Activated CD4-positive, alpha-beta T cell treated with anti-CD3 and anti-CD28 coated beads, Interleukin-2, amount 50 U/mL, for 4 hours (primary cell): ENCODE measurements at regions not wholly inside any gene's neighbourhood (a gene's known extent, or its start where the extent isn't known, plus 50 kb on each side); places are given as distances from the start of the nearest gene placed in this dataset.

Source experiments
- DNase-seq, 2 experiments: peaks; one replicate each; pipeline ENCODE4 v3.0.0-alpha.2; 2020

DNA sequence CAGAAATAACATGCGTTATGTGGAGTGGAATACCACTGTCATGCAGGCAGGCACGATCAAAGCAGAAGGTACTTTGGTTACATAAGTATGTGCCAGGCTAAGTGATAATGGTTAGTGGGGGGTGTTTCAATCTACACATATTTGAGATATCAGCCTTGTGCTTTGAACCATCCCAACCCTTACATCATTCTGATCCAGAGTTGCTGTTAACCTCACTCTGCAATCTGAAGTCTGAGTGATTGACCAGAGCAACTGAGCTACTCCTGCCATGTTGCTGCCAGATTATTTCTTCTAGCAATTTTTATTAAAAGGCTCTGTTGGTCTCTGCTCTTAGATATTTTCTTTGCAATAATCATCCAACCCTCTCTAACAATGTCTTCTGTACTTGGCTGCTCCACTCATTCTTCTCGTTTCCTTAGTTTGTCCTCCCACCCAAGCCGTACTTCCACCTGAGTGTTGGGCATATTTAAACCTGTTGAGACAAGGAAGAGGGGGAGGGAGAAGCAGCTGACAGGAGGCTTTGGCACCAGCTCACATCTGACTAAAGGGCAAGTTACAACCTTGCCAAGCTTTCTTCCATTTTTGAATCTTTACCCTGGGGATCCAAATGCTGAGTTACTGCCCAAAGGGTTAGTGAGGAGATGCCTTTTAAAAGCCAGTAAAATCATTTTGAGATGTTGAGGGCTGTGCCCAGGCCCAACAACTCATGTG lies 114.1 kb upstream of the SESN3 start:
- DNase-seq: no peak

DNA sequence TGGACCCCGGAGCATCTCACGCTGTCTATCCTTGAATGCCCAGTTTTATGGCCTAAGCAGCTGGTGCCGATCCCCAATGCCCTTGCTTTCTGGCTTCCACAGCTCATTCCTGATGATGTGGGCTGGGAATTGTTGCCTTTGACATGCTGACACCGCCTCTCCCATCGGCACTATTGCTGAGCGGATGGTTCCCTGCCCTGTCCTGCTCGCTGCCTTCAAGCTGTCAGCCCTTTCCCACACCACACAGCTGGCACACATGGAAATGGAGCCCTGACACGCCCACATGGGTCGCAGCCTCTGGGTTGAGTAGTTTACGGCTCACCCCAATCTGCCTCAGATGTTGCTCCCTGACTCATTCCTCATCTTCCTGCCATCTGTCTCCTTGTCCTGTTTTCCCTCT lies 110.2 kb upstream of the SESN3 start:
- DNase-seq: no peak

DNA sequence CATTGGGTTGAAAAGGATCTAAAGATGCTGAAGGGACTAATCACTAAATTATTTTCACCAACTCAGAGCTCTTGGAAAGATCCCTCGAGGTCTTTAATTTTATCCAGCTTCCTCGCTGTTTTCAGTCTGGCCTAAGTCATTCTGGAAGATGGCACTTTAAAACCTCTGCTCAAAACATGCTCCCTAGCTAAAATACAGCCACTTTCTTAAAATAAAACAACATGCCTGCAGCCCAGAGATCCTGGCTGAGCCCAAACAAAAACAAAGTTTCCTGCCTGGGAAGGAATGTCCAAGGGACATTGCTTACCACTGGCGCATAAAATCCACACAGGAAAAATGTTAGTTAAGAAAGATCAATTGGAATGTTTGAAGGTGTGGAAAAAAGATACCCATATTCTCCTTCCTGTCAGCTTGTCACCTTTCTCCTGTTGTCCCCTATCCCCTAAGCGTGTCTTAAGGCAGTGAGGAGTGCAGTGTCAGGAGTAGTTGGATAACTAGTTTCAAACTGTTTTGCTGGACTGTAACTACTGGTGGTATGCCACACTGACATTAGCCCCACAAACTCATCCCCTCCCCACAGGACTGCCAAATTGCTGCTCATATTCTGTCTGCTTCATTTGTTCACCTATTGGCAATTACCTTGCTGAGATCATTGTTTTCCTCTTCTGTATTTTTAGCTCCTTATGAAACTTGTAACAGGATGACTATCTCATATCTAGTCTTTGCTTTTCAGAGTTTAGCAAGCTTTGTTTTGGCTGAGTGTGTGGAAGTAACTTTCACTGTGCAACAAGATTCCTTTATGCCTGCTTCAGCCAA lies 108.3 kb upstream of the SESN3 start:
- DNase-seq: no peak

DNA sequence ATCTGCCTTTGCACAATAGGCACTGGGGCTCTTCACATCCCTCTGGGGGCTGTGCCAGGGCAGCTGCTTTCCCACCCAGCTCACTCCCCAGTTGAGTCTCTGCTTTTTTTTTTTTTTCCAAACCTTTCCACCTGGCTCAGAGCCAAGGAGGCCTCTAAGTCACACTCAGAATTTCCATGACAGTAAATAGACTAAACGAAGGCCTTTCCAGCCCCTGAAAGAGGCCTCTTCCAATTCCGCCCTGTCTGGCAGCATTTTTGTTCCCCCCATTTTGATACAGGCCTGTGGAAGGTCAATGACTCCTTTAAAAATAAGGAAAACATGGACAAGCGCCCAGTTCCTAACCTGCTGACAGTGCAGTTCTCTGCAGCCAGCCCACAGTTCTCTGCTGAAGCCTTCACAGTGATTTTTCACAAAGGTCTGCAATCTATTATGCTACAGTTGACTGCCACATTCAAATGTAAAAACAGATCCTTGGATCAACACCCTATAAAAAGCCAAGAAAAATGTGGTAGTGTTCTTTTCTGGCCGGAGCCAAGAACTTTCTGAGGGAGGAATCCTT lies 107.5 kb upstream of the SESN3 start:
- no peak for DNase-seq

DNA sequence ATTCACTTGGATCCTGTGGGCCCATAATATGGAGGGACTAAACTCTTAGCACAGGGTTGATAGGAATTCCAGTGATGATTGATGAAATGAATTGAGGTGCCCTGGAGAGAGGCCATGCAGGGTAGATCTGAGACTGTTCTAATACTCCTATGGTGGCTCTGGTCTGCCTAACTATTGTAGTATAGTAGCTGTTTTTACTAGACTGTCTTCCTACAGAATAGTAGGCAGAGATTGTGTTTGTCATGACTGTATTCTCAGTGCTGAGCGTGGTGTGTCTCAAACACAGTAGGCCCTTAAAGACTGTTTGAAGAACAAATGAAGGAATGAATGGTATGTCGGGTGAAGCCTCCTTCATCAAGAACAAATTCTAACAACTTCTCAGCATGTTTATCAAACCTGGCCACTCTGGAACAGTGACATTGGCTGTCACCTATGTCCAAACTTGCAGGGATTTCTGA lies 107.0 kb upstream of the SESN3 start:
- DNase-seq: no peak

DNA sequence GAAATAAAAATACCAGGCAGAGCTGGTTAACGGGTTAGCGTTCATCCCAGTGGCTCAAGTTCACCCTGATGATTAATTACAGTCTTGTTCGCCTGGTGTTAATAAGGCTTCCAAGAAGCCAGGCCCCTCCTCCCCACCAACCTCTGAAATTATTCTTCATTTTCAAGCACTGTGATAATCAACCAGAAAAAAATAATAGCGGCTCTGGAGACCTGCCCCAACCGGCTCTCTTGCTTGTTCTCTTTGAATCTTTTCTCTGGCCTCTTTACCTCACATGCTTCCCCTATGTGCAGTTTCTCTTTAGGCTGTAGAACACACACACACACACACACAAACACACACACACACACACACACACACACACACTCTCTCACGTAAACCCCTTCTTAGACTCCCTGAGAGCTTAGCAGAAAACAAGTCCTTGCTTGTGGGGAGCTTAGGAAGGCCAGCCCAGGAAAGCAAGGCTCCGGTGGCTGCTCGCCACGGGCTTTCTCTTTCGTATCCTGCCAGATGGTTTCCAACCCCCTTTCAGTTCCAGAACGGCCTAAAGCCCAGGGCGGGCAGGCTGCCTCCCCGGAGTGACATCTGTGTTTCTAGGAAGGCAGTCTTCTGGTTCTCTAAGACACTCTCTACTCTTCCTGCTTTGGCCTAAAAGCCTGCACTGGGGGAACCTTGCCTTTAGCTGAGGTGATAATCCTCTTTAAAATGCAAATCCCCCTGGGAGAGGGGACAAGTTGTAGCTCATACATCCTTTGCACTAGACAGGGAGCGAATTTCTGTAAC lies 106.4 kb upstream of the SESN3 start:
- peak; percentile 21 to 30 for DNase-seq

DNA sequence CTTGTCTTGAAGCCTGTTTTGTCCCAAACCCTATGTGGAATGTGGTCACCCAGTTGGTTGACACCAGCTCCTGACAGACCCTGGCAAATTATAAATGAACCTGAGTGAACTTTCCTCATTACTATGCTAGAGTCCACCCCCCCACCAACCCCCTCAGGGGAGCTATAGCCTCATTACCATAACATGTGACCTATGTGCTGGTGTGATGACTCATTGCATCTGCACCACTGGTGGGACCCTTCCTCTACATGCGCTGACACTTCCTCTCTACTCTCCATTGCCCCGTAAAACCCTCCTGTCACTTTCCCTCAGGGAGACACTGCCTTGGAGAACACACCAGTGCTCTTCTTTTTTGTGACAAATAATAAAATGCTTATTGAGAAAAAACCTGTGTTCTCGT lies 105.0 kb upstream of the SESN3 start:
- no peak for DNase-seq

DNA sequence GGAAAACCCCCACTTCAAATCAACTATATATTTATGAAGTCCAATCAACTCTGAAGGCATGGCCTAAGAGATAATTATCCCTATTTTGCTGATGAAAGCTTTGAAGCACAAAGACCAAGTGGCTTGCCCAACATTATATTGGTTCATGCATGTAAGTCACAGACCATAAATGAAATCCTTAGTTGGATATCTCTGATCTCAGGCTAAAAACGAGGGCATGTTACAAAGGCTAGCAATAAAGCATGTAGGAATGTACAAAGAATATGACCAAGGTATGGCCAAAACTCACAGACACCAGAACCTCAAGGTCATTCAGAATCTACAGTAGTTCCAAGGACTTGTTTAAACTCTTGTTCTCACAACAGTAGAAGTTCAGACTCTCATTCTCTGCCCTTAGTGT lies 100.2 kb upstream of the SESN3 start:
- DNase-seq: no peak

DNA sequence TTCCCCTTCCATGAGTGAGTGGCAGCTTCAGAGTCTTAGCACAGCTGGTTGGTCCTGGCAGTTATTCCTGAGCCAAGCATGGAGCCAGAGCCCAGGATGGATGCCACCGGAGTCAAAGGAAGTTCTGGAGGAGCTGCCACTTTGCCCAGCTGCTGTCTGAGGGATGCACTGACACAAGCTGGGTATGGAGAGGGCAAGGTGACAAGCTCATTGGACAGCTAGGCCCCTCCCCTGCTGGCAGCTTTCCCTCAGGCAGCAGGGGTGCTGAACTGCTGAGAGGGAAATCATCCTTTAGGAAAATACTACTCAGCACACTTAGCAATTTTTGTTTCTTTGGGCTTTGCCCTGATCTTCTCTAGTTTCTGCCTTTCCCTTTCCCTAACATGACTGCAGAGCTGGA lies 99.3 kb upstream of the SESN3 start:
- no peak for DNase-seq

DNA sequence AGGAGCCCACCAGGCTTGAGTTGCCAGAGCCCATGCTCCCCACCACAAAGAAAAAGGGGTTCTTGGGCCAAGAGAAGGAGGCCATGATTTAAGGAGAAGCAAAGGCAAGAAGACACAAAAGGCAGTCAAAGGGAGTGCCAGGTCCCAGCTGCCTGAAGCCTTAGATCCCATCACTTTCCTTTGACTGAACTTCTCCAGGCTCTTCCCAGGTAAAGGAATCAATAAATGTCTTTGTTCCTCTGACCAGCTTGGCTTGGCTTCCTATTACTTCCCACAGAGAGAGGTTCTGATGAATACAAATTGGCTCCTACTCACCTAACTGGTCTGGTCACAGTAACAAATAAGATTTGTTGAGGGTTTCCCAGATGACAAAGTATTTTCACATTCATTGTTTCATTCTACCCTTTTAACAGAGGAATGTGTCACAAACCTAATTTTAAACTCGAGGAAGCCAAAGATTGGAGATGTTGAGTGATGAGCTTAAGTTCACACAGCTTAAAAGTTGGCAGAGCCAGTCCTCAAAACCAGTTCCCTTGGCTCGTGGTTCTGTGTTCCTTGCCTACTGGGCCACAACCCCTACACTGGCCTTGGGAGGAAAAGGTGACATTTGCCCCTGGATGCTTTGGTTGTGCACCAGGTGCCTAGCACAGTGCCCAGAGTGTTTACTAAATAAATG lies 96.4 kb upstream of the SESN3 start:
- no peak for DNase-seq

DNA sequence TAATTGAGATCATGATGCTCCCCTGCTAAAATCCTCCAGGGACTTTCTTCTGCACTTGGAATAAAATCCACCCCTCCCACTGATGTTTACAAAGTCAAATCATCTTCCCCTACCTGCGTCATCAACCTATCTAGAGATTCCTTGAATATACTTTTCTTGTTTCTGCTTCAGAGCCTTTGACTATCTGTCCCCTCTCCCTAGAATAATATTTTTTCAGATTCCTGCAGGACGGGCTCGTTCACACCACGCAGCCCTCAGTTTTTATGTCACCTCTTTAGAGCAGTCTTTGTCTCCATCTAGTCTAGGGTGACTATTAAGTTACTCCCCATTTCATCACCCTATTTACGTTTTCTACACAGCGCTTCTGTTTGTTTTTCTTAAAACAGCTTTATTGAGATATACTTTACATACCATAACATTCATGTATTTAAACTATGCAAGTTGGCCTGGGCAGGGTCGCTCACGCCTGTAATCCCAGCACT lies 94.8 kb upstream of the SESN3 start:
- no peak for DNase-seq

DNA sequence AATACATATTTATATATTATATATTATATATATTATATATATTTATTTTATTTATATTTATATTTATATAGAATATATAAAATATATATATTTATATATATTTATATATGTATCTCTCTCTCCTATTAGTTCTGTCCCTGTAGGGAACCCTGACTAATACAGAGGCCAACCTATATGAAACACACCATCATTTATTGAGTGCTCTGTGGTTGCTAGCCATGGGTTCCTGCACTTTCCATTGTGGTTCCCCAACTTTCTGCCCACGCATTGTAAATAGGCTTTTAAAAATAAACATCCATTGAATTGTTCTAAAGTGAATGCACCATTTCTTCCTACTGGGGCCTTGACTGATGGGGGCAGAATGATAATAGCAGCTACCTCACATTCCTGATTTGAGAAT lies 93.8 kb upstream of the SESN3 start:
- DNase-seq: no peak

DNA sequence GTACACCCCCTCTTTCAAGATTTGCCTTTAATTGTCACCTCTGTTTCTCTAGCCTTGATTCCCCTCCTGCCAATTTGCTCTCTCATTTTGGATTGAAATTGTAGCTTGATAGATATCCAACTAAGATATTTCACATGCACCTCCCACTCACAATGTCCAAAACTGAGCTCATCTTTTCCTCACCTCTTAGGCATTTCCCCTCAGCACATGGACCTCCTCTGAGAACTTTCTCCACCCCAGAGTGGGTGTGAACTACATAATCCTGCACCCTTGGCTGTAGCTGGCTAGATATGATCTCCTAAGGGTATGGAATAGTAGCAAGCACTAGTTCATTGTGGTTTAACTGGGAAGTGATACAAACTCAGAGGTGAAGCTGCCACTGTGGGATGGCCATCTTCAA lies 91.5 kb upstream of the SESN3 start:
- DNase-seq: no peak

DNA sequence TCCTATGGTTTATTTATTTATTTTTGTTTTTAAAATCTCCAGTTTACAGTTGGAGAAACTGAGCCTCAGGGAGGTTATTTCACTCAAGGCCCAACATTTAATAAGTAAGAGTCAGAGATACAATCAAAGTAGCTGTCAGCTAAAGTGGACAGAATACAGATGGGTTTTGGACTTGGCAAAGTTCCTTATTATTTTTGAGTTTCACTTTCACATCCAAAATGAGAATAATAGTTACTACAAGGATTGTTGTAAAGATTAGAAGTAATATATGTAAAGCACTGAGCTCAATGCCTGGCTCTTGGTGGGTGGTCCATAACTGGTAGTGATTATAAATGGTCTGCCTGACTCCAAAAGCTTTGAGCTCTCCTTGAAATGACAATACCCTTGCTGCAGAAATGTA lies 87.5 kb upstream of the SESN3 start:
- DNase-seq: no peak

DNA sequence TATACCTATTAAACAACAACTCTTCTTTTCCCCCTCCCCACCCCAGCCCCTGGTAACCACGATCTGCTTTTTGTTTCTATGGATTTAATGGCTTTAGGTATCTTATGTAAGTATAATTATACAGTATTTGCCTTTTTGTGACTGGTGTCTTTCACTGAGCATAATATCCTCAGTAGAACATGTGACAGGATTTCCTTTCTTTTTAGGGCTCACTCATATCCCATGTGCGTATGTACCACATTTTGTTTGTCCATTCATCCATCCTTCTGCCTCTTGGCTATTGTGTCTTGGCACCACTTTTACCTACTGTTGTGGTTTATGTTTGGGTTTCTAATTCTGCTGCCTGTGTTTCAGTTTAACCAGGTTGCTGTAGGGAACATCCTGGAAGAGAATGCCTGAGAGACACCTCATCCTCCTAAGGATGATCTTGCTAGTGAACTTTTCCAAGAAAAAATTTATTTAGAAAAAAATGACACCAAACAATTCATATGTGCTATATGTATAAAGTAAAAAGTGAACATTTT lies 77.6 kb upstream of the SESN3 start:
- no peak for DNase-seq

DNA sequence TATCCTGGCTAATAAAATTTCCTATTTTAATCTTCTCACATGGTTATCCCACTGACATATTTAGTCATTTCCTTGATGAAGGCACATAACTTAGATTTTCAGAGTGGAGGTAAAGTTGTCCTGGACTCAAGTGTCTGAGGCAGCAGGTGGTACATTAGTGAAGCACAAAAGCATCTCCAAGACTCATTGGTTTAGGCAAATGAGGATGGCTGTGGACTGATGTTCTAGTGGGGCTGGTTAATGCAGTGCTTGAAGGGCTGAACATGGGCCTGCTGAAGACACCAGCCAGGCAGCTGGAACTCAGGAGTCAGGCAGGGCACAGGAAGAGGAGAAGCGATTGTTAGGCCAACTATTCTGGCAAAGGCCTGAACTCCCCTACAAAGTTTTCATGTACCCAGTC lies 76.3 kb upstream of the SESN3 start:
- no peak for DNase-seq

DNA sequence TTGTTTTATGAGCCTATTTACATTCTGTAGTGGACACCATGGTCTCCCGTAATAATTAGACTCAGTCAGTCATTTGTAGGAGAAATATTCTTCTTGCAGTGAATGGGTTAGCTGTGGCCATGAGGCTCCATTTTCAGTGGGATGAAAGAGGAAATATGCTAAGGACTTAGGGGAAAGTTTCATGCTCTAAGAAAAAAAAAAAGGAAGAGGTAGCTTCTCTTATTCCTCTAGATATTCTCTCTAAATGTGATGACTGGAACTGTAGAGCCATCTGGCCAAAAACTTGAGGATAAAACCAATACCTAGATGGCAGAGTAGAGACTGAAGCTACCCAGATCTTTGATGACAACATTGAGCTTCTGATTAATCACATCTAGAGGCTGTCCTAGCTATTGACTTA lies 75.8 kb upstream of the SESN3 start:
- no peak for DNase-seq

DNA sequence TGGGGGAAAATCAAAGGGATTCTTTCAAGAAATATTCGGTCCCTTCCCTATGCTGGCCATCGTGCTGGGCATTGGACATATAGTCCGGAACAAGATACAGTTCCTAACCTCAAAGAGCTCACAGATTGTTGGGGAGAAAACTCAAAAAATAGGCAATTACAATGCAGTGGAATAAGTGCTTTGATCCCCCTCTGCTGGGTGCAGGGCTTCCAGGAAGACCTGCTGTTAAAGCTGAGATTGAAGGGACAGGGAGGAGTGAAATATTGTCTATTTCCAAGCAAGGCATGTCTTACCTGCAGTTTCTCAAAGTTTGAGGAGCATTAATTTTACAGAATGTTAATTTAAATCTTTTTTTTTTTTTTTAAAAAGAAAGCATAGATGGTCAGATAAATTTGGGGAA lies 75.1 kb upstream of the SESN3 start:
- DNase-seq: no peak

DNA sequence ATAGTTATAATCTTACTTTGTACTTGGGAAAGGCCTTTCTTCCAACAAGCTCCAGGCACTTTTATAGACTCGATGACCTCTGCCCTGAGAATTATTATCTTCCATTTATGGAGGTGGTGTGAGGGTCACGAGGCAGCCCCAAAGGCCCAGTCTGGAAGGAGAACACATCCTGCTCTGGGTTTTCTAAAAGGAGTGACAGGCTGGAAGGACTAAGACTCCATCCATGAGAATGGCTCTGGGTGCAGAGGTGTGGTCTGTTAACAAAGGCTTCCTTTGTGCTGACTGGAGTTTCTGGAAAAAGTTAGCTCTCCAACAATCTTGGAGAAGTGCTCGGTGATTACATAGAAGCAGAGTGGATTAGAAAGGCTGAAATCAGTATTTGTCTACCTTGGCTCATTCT lies 74.7 kb upstream of the SESN3 start:
- no peak for DNase-seq

DNA sequence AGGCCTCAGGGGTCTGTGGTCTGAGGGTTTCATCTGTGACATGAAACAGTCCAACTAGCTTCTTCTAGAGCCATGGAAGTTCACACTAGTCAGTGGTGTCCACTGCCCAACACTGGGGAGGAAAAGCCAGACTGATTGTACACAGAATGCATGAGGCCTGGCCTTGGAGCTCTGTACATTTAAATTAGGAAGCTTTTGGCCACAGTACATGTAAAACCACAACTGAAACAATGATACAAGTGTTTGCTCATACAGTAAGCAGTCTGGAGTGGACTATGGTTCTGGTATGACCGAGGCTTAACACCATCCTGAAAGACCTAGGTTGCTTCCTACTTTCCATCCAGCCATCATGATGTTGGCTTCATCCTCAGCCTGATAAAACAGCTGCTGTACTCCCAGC lies 73.8 kb upstream of the SESN3 start:
- DNase-seq: no peak

DNA sequence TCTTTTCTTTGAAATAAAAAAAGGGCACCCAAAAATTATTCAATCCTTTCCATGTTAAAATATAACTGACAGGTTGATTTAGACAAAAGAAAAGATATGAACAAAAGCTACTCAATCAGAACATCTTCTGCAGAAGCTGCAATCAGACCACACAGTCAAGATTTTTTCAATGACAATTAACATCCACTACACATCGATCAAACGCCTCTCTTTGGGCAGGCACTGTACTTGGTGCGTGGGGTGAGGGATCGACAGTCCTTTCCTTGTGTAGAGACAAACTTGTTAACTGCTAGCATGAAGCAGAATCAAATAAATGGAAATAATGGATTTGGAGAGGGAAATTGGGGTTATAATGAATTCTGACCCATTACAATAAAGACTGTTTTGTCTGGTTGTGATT lies 71.2 kb upstream of the SESN3 start:
- no peak for DNase-seq

DNA sequence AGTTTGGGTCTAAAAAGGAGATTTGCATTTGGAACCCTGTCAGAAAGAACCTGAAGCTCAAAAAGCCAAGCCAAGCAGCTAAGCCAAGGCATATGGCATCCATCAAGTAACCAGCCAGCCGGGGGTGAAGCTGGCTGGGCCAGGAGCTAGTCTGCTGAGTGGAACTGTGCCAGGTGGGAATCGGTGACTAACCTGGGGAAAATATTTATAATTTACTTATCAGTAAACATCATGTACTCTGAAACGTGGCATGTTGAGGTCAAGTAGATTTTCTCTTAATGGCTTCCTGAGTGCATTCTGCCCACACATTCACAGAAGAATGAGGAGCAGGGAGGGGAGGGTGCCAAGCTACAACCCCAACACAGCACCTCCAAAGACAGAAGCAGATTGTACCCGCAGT lies 70.5 kb upstream of the SESN3 start:
- no peak for DNase-seq
